ENCODE measurements at regions not wholly inside any gene's neighbourhood (a gene's known extent, or its start where the extent isn't known, plus 50 kb on each side); places are given as distances from the start of the nearest gene placed in this dataset.

- TF ChIP-seq CTCF (conservative IDR thresholded peaks at IDR 0.05) (no peak), EZH2 (IDR thresholded peaks at IDR 0.05; ENCODE audit: low read depth) (no peak)
These were observed 381.8 kb upstream of the SORCS1 start for GRCh38 chr10:107546284-107546683.

Measured in PC-9 (cell line).